ENCODE measurements at regions not wholly inside any gene's neighbourhood (a gene's known extent, or its start where the extent isn't known, plus 50 kb on each side); places are given as distances from the start of the nearest gene placed in this dataset.
A peak's percentile ranks its signal among the peaks of the same experiment; 100 is the strongest.
"Not testable (repeated sequence)": the region's sequence is repeated elsewhere in the genome, so short reads cannot be mapped to it uniquely, and the experiment has no call there.

- DNase-seq, result not testable (repeated sequence)
Observed at GRCh38 chr10:46095943-46096342, 49.9 kb upstream of the MSMB start.

- DNase-seq, result no peak
Observed at GRCh38 chr10:46096446-46096845, 50.4 kb upstream of the MSMB start.

- no peak for DNase-seq
Observed at GRCh38 chr10:46096909-46097575, 51.0 kb upstream of the MSMB start.

- DNase-seq, result no peak
Observed at GRCh38 chr10:46097576-46098317, 51.7 kb upstream of the MSMB start.

- DNase-seq, result no peak
Observed at GRCh38 chr10:46098386-46098785, 52.3 kb upstream of the MSMB start.

- DNase-seq, result not testable (repeated sequence)
Observed at GRCh38 chr10:46098925-46099324, 52.9 kb upstream of the MSMB start.

- no peak for DNase-seq
Observed at GRCh38 chr10:46104071-46104585, 58.1 kb upstream of the MSMB start.

- not testable (repeated sequence) for DNase-seq
Observed at GRCh38 chr10:46105416-46105815, 59.3 kb upstream of the MSMB start.

- peak in 1 of 2 donors; percentile 39 for DNase-seq
Observed at GRCh38 chr10:46105856-46106409, 59.9 kb upstream of the MSMB start.

- peak; percentile 59 to 63 for DNase-seq
Observed at GRCh38 chr10:46106410-46107255, 60.6 kb upstream of the MSMB start.

- not testable (repeated sequence) for DNase-seq
Observed at GRCh38 chr10:46108158-46108499, 62.1 kb upstream of the MSMB start.

- DNase-seq, result not testable (repeated sequence)
Observed at GRCh38 chr10:46154271-46154670, 108.2 kb upstream of the MSMB start.

GRCh38 chr10:46154683-46155082, 108.6 kb upstream of the MSMB start:
- DNase-seq, result not testable (repeated sequence)

- DNase-seq, result not testable (repeated sequence)
Observed at GRCh38 chr10:46156866-46157265, 110.8 kb upstream of the MSMB start.

- DNase-seq, result no peak
Observed at GRCh38 chr10:46169736-46170135, 117.1 kb upstream of the ANTXRL start.

GRCh38 chr10:46170789-46171188, 116.0 kb upstream of the ANTXRL start:
- DNase-seq, result no peak

GRCh38 chr10:46171661-46172060, 115.1 kb upstream of the ANTXRL start:
- no peak for DNase-seq

GRCh38 chr10:46175296-46175695, 111.5 kb upstream of the ANTXRL start:
- no peak for DNase-seq

GRCh38 chr10:46175831-46176230, 111.0 kb upstream of the ANTXRL start:
- DNase-seq, result no peak

GRCh38 chr10:46187431-46187830, 99.4 kb upstream of the ANTXRL start:
- not testable (repeated sequence) for DNase-seq

GRCh38 chr10:46197050-46197449, 89.7 kb upstream of the ANTXRL start:
- no peak for DNase-seq

- no peak for DNase-seq
Observed at GRCh38 chr10:46198516-46198915, 88.3 kb upstream of the ANTXRL start.

- not testable (repeated sequence) for DNase-seq
Observed at GRCh38 chr10:46202405-46202804, 84.4 kb upstream of the ANTXRL start.
